HepG2 (cell line): ENCODE measurements at regions not wholly inside any gene's neighbourhood (a gene's known extent, or its start where the extent isn't known, plus 50 kb on each side); places are given as distances from the start of the nearest gene placed in this dataset.

Experiments
- ATAC-seq: fragments of 200-7000 bp; cut with Tn5 transposase; 3 replicates; pipeline ENCODE4 v1.9.1; 2020; ENCODE audit warnings: mild to moderate bottlenecking, moderate library complexity
- BruUV-seq: library from RNA; stranded (reverse); fragments of 400-500 nt; replicated peaks from 2 replicates; lab custom pipeline; 2021; lab: Mats Ljungman, UMichigan
- CTCF ChIA-PET: fragments of 300-600 bp; formaldehyde crosslinking; extraction: SDS; loops from one replicate; lab custom pipeline; 2021; ENCODE audit warnings: low total read pairs, inconsistent platforms, low intra/inter-chr PET ratio; lab: Yijun Ruan, JAX
- POLR2A ChIA-PET: fragments of 350-600 bp; sonication (Branson Sonifier 250); formaldehyde crosslinking; loops from one replicate; lab custom pipeline; 2020; ENCODE audit warnings: antibody characterized with exemption, inconsistent platforms; lab: Yijun Ruan, JAX
- DNase-seq: peaks from one replicate; pipeline ENCODE4 v3.0.0-alpha.2; 2015; ENCODE audit warnings: low spot score
- FAIRE-seq: peaks from 3 replicates; lab custom pipeline; 2011; peaks lifted over from hg19 to GRCh38; lab: Jason Lieb, UNC
- H2AFZ ChIP-seq: one replicate; pipeline ENCODE4 v1.6.1; 2011; ENCODE audit warnings: low read length, inconsistent platforms
- H3K27ac ChIP-seq: fragments of 300-600 bp; 3 replicates; pipeline ENCODE4 v1.8.0; 2011; ENCODE audit warnings: mixed run types, mild to moderate bottlenecking, mixed read lengths, low read length, inconsistent platforms; ENCODE audit not compliant: insufficient read depth; ENCODE audit errors: extremely low read length
- H3K27me3 ChIP-seq, 2 experiments: fragments of 200-600 bp in 1 of 2; 2 replicates in 1 of 2; 3 replicates in 1 of 2; pipeline versions ENCODE4 v1.6.0 to v1.8.0; 2011; ENCODE audit warnings: low read length in 2 of 2, mild to moderate bottlenecking in 2 of 2, moderate library complexity in 2 of 2, inconsistent platforms in 1 of 2; ENCODE audit not compliant: insufficient read depth in 2 of 2, control insufficient read depth in 1 of 2
- H3K36me3 ChIP-seq, 2 experiments: fragments of 200-600 bp in 1 of 2; replicated peaks in 1 of 2; 2 replicates in 1 of 2; 3 replicates in 1 of 2; pipeline versions ENCODE4 v1.5.1 to v1.8.0; 2011; ENCODE audit warnings: low read length in 2 of 2, inconsistent platforms in 1 of 2; ENCODE audit not compliant: insufficient read depth in 2 of 2, control insufficient read depth in 1 of 2
- H3K4me1 ChIP-seq: 2 replicates; pipeline ENCODE4 v1.5.1; 2012; ENCODE audit warnings: low read length, inconsistent platforms; ENCODE audit not compliant: insufficient read depth
- H3K4me2 ChIP-seq: 2 replicates; pipeline ENCODE4 v1.6.0; 2011; ENCODE audit warnings: low read depth, low read length, inconsistent platforms
- H3K4me3 ChIP-seq, 3 experiments: fragments of 200-600 bp in 1 of 3; sonication (generic), shearing (Covaris generic) in 1 of 3; replicated peaks in 1 of 3; 2 replicates each; pipeline ENCODE4 v1.5.1; 2011 to 2016; ENCODE audit warnings: low read length in 3 of 3, inconsistent platforms in 2 of 3, low read depth in 2 of 3, mild to moderate bottlenecking in 2 of 3, control low read depth in 1 of 3, mixed read lengths in 1 of 3; ENCODE audit not compliant: insufficient read depth in 1 of 3
- H3K79me2 ChIP-seq: one replicate; pipeline ENCODE4 v1.6.1; 2011; ENCODE audit warnings: low read length, inconsistent platforms; ENCODE audit not compliant: insufficient read depth
- H3K9ac ChIP-seq: 2 replicates; pipeline ENCODE4 v1.6.0; 2011; ENCODE audit warnings: mild to moderate bottlenecking, low read depth, low read length, inconsistent platforms; ENCODE audit not compliant: insufficient read depth
- H3K9me3 ChIP-seq: 2 replicates; pipeline ENCODE4 v1.5.1; 2012; ENCODE audit warnings: mild to moderate bottlenecking, low read length
- H4K20me1 ChIP-seq: 2 replicates; pipeline ENCODE4 v1.6.0; 2011; ENCODE audit warnings: inconsistent platforms, mild to moderate bottlenecking, low read length, moderate library complexity; ENCODE audit not compliant: insufficient read depth
- ATRX ChIP-seq: sonication (generic); formaldehyde crosslinking; IDR thresholded peaks from 2 replicates; pipeline ENCODE4 v1.4.0; 2020; ENCODE audit warnings: missing genetic modification reagents, borderline replicate concordance
- CREB1 ChIP-seq, 2 experiments: fragments of 450-650 bp in 1 of 2; IDR thresholded peaks; 2 replicates each; pipeline ENCODE4 v1.6.1; 2016 to 2017; ENCODE audit warnings: control low read depth in 1 of 2, mild to moderate bottlenecking in 1 of 2, missing compliant biosample characterization in 1 of 2, missing genetic modification characterization in 1 of 2
- SAFB2 ChIP-seq: sonication (generic); formaldehyde crosslinking; IDR thresholded peaks from 2 replicates; pipeline ENCODE4 v1.5.1; 2020; ENCODE audit warnings: missing genetic modification reagents, low read depth, mild to moderate bottlenecking, borderline replicate concordance
- ZNF484 ChIP-seq: sonication (generic); formaldehyde crosslinking; IDR thresholded peaks from 2 replicates; pipeline ENCODE4 v1.5.1; 2020; ENCODE audit warnings: mild to moderate bottlenecking, low read depth, missing genetic modification reagents, borderline replicate concordance
- ZNF609 ChIP-seq: sonication (generic); formaldehyde crosslinking; IDR thresholded peaks from 2 replicates; pipeline ENCODE4 v1.4.0; 2020; ENCODE audit warnings: mild to moderate bottlenecking, missing genetic modification reagents, borderline replicate concordance
- in situ Hi-C: cut with HindIII; loops from 2 replicates; pipeline ENCODE4 v1.10.0; 2017; ENCODE audit warnings: low pct_unique_long_range_greater_than_20kb; ENCODE audit not compliant: extremely low pct_ligation_motif_present
- intact Hi-C: fragments of 100-400 bp; cut with micrococcal nuclease; formaldehyde crosslinking; loops from one replicate; pipeline ENCODE4 v1.10.0; 2022; ENCODE audit not compliant: unreplicated experiment

DNA sequence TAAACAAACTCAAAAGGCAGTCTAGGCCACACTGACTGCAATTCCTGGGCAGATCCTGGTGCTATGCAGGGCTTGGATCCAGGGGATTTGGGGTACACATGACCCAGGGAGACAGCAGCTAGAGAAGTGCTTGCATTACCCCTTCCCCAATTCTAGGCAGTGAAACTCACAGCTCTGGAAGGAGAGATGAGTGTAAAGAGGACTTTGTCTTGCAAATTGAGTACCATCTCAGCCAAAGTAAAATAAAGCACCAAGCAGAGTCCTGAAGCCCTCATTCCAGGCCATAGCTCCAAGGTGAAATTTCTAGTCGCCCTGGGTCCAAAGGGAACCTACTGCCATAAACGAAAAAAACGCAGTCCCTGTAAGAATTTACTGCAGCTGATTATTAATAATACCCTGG is 644.9 kb upstream of the FLRT2 start (continued):
- TF ChIP-seq ZNF609 (no peak), SAFB2 (CRISPR knock-in tag) (no peak)
- TF ChIP-seq, all 625 proteins: peak for 0

DNA sequence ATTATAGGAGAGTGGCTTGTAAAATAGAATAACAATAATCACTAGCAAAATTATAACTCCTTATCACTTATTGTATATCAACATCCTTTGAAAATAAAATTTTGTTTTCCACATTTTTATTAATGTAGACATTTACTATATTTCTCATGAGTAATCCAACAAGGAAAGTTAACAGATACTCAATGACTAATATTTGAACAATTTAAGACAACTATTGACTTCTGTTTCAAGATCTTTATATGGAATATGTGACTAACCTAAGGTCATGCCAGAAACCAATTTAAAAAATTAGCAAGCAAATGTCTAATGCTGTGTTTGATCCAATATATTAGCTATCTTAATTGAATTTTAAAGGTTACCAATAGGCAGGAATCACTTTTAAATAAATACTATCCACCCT is 638.5 kb upstream of the FLRT2 start:
- intact Hi-C loops = no loop called here
- H4K20me1 ChIP-seq = no peaks in the 10 kb centered on the region
- BruUV-seq = no TSS peak
- no peak overlapping the region for H3K27ac ChIP-seq
- no peak for ATAC-seq
- TF ChIP-seq ATRX = no peak
- TF ChIP-seq ZNF484 (CRISPR knock-in tag) = no peak
- TF ChIP-seq CREB1 (IDR thresholded peaks at IDR 0.05) = no peak
- TF ChIP-seq CREB1 (CRISPR knock-in tag; IDR thresholded peaks at IDR 0.05) = no peak
- TF ChIP-seq, all 625 proteins: peak for 0
- DNase-seq (no peak), FAIRE-seq (no peak)
- CTCF ChIA-PET = no interaction called here
- POLR2A ChIA-PET = no interaction called here
- H3K9ac ChIP-seq = no peak overlapping the region
- no peaks in the 10 kb centered on the region for H3K36me3 ChIP-seq
- H3K4me2 ChIP-seq = no peak overlapping the region
- H3K4me1 ChIP-seq = no peaks in the 10 kb centered on the region
- no peaks in the 10 kb centered on the region for H3K79me2 ChIP-seq
- peaks cover 84% of the 10 kb centered on the region for H3K9me3 ChIP-seq
- H3K27me3 ChIP-seq = no peaks in the 10 kb centered on the region
- no peak overlapping the region for H3K4me3 ChIP-seq
- in situ Hi-C loops = no loop called here
- H2AFZ ChIP-seq = no peak overlapping the region
